COR-L47 (cell line): ENCODE measurements at regions not wholly inside any gene's neighbourhood (a gene's known extent, or its start where the extent isn't known, plus 50 kb on each side); places are given as distances from the start of the nearest gene placed in this dataset.
A peak's percentile ranks its signal among the peaks of the same experiment; 100 is the strongest.

ENCODE experiments used
- DNase-seq: peaks from one replicate; lab custom pipeline; 2025; lab: John Stamatoyannopoulos, UW

DNA sequence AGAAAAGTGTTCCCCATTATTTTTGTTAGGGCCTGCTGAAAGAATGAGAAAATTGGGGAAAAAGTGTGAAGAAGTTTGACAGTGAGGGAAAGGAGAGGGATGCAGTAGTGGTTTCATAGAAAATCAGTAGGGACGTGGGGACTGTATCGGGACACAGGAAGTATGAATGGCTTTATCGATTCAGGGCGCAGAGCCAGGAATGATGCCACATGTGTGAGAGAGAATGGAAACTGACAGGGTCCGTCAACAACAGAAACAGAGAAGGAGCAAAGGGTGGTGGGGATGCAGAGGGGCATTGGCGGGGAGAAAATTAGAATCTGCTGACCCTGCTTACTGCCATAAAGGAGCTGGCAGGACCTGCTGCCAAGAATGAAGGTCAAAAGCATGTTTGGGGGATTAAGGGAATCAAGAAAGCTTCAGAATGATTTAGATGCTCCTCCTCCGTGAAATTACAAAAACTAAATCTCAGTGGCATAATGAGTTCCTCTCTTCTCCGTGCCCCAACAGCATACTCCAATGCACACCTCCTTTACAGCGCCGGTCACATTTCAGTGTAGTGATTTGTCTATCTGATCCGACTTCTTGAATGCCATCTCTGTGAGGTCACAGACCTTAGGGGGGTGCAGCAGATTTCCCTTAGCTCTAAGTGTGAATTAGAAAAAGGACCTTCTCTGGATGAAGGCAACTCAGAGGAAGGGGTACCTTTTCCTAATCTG lies 92.6 kb downstream of the EMP1 start:
- DNase-seq = peak; percentile 19

DNA sequence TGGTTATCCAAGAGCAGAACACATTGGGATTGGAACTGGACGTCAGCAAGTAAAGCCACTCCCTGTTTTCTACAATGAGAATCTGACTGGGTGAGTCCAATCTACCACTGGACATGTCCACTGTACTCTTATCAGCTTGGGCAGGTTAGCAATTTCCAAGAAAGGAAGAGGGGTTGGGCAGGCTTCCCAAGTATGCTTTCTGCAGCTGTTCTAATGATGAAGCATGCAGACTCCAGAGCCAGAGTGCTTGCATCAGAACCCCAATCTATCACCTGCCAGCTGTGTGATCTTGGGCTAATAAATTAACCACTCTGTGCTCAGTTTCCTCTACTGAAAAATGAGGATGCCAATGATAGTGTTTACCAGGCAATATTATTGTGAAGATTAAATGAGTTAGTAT lies 92.0 kb downstream of the EMP1 start:
- no peak for DNase-seq

DNA sequence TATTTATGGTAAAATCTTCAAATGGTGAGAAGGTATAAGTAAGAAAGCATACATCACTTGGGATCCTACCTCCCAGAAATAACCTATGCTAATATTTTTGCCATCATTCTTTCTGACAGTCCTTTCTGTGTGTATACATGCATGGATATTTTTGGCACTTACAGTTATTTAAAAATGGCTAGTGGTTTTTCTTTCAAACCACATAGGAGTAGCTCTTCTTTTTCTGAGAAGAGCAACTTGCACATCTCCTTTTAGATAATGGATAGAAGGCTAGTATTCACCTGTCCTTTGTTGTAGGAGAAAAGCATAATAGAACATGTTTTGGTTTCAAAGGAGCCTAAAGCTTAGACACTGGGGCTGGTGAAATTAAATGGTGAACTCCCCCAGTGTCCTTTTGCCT lies 87.3 kb downstream of the EMP1 start:
- no peak for DNase-seq

DNA sequence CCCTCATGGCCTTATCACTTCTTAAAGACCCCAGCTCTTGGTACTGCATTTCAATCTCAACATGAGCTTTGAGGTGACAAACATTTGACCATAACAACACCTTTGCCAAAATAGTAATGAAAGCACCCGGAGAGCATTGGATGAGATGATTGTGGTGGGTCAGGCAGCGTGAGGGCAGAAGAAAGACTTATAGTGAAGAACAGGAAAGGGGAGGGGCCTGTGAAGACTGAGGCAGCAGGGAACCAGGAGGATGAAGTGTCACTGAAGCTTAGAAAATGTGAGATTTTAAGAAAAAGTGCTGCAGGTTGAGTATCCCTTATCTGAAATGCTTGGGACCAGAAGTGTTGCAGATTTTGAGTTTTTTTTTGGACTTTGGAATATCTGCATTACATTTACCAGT lies 86.3 kb downstream of the EMP1 start:
- no peak for DNase-seq

DNA sequence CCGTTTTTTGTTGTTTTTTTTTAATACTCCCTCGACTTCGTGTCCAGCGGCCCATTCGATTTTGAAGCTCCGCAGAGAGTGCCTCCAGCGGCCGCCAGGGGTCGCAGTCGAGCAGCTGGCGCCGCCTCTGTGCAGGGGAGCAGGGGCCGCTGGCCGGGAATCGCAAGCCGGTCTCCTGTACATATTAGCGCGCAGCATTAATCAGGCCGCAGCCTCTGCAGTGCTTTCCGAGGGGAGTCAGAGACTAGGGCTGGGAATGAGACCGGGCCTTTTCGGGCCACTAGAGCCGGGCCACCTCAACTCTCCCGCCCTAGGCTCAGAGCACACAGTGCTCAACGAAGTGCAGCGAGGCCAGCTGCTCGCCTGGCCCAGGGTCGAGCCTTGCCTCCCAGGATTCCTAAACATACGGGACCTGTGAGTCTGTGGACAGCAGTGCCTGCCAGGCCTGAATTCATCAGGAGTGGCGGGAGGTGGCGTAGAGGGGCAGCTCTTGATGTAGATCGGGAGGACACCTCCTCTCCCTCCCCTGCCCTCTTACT lies 81.8 kb downstream of the EMP1 start:
- peak; percentile 13 for DNase-seq

DNA sequence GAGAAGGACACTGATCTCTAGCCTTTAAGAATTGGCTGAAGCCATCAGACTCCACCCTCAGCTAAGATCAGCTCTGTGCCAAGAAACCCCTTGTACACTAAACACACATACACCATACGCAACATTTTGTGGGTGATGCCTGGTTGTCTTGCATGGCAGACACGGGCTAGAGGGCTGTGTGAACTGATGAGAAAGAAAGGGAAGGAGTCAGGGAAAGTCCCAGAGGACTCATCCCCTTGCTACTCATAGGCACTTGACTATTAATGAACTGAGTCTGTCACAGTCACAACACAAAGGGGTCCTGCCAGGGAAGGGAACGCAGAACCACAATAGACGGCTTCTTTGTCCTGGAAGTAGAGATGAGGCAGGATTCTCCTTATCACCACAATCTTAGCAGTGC lies 80.8 kb downstream of the EMP1 start:
- no peak for DNase-seq

DNA sequence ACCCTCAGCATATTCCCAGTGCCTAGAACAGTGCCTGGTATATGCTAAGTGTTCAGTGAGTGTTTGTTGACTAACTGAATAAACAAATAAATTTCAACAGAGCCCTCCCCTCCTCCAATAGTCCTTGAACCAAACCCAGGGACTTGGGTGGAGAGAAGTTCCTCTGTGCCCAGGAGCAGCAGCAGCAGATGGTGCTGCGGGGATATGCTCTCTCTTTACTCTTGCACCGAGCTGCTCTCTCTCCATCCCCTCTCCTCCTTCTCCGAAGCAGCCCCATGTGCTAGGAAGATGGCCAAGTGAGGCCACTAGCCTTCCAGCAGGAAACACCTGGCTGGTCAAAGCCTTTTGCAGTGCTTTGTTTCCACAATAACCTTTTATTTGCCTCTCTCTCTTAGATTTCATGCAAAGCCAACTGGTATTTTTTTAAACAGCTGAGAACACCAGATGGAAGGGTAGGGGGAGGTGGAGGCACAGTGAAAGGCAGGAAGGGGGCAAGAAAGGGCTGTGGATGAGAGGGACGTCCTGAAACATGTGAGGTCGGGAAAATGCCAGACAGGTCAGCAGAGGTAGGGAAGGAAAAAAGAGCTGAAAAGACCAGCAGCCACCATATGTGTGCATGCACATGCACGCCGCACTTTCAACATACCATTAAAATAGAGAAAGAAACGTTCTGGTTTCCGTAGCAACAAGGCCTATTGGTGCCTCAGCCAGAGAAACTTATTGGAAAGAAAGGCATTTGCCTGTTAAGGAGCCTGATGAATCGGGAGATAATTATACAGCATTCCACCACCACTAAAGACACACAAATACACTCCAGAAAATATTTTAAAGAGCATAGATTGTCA lies 78.9 kb downstream of the EMP1 start:
- peak; percentile 10 for DNase-seq

DNA sequence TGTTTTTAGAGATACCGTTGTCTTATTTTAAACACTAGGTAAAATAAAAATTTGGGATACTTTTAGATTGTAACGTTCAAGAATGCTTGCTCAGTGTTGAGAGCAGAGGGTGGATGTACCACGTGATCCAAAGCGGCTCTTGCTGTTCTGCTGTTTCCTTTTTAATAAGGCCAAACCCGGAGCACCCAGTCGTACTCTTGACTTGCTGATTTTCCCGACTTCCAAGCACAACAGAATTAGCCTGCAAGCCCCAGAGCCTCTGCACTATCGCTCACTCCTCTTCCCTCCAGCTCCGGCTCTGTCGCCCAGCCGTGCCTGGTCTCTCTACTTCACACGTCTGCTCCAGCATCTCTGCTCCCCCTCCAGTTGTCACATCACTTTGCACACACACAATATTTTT lies 77.3 kb downstream of the EMP1 start:
- no peak for DNase-seq

DNA sequence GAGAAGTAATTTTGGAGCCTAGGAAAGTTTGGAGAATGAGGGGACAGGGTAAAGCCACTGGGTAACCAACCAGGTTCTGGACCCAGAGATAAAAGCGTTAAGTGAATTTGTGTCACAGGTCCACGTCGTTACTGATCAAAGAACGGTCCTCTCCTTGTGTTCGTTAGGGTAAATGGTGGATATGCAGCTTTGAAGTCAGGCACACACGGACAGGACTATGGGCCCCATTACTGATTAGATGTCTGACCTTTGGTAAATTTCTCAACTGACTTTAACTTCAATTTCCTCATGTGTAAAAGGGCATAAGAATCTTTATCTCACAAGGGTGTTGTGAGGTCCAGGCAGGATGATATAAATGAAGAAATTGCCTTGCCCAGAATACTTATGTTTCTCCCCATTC lies 76.6 kb downstream of the EMP1 start:
- DNase-seq = no peak

DNA sequence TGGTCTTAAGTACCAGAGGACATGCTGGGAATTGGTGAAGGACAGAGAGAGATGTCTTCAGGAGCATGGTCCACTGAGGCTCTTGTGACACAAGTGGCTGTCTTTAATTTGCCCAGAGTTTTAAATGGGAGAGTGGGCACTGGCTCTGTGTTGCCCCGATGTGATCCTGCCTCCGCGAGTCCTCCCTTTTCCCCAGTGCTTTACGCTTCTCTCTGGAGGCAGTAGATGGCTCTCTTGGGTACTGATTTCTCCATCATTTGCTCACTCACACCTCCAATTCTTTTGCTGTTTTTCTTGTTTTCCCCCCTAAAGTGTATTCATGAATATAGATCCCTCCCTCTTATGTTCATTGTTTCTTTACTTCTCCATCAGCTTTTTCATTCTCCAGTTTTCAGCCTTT lies 74.3 kb downstream of the EMP1 start:
- no peak for DNase-seq
